Spleen (tissue), 11 donors: ENCODE measurements at regions not wholly inside any gene's neighbourhood (a gene's known extent, or its start where the extent isn't known, plus 50 kb on each side); places are given as distances from the start of the nearest gene placed in this dataset.

ENCODE experiments used
- DNase-seq: peaks from one replicate; pipeline ENCODE4 v3.0.0-alpha.2; 2020
- H3K27ac ChIP-seq, 8 donors: fragments of 200-600 bp; sonication (generic) in 7 of 8; 1 replicate in 4 of 8; 2 replicates in 4 of 8; pipeline versions ENCODE4 v1.5.0 to v1.8.0; 2016 to 2021; ENCODE audit warnings: inconsistent platforms in 4 of 8, mild to moderate bottlenecking in 4 of 8, moderate library complexity in 1 of 8
- H3K27me3 ChIP-seq, 7 donors: fragments of 200-600 bp; sonication (generic) in 6 of 7; replicated peaks in 1 of 7; 1 replicate in 4 of 7; 2 replicates in 3 of 7; pipeline versions ENCODE4 v1.5.0 to v1.8.0; 2016 to 2021; ENCODE audit warnings: inconsistent platforms in 3 of 7, mild to moderate bottlenecking in 1 of 7
- H3K36me3 ChIP-seq, 6 donors: fragments of 200-600 bp; sonication (generic) in 5 of 6; 1 replicate in 4 of 6; 2 replicates in 2 of 6; pipeline versions ENCODE4 v1.5.0 to v1.8.0; 2016 to 2021; ENCODE audit warnings: inconsistent platforms in 2 of 6
- H3K4me1 ChIP-seq, 6 donors: fragments of 200-600 bp; sonication (generic) in 5 of 6; 1 replicate in 3 of 6; 2 replicates in 3 of 6; pipeline versions ENCODE4 v1.5.0 to v1.8.0; 2016 to 2021; ENCODE audit warnings: inconsistent platforms in 3 of 6
- H3K4me3 ChIP-seq, 8 donors: fragments of 200-600 bp; sonication (generic) in 7 of 8; 1 replicate in 4 of 8; 2 replicates in 4 of 8; pipeline versions ENCODE4 v1.5.0 to v1.8.0; 2016 to 2021; ENCODE audit warnings: inconsistent platforms in 4 of 8, mild to moderate bottlenecking in 4 of 8, moderate library complexity in 2 of 8
- H3K9me3 ChIP-seq, 8 donors: fragments of 200-600 bp; sonication (generic) in 7 of 8; 1 replicate in 4 of 8; 2 replicates in 4 of 8; pipeline versions ENCODE4 v1.5.0 to v1.8.0; 2016 to 2021; ENCODE audit warnings: inconsistent platforms in 4 of 8
- CTCF ChIP-seq, 11 experiments: fragments of 200-600 bp in 7 of 11; fragments of 450-650 bp in 4 of 11; sonication (generic) in 4 of 11; IDR thresholded peaks in 8 of 11; conservative IDR thresholded peaks in 3 of 11; 1 replicate in 7 of 11; 2 replicates in 4 of 11; pipeline versions ENCODE4 v1.4.0 to v1.8.0; 2016 to 2021; ENCODE audit warnings: antibody characterized with exemption in 11 of 11, inconsistent platforms in 4 of 11, mild to moderate bottlenecking in 1 of 11
- POLR2A ChIP-seq, 3 donors: fragments of 450-650 bp; IDR thresholded peaks; one replicate each; pipeline ENCODE4 v1.5.1; 2017; ENCODE audit warnings: antibody characterized with exemption in 3 of 3, mild to moderate bottlenecking in 1 of 3
- POLR2AphosphoS5 ChIP-seq, 3 donors: sonication (generic); formaldehyde crosslinking; IDR thresholded peaks; one replicate each; pipeline ENCODE4 v1.5.1; 2017; ENCODE audit warnings: antibody characterized with exemption in 3 of 3
- WGBS, 5 donors: extraction: QIAGEN DNeasy Blood & Tissue Kit in 3 of 5; methylation state at CpG; one replicate each; pipeline versions ENCODE4 v1.1.5 to v1.1.7; 2013 to 2018; 5-methylcytosine and 5-hydroxymethylcytosine counted together
- intact Hi-C: fragments of 100-400 bp; cut with DNase I; formaldehyde crosslinking; loops from one replicate; pipeline ENCODE4 v1.15.0; 2023; ENCODE audit warnings: low total_unique reads
- donor health status: healthy with polysubstance abuse.
- donor health status: DM: no; HTN: no; CAD: no; lungs with moderate emphysema.
- donor health status: DM: no; HTN: no; CAD: no.
- donor health status: Bipolar disorder and iron deficiency.
- donor health status: healthy.
- donor health status: DM: no; HTN: no; CAD: no.
- donor health status: DM: yes; HTN: yes; CAD: no.

- Histone ChIP-seq H3K36me3 (no peaks in the 10 kb centered on the region), H3K4me3 (no peak overlapping the region), H3K9me3 (no peaks in the 10 kb centered on the region), H3K27ac (no peak overlapping the region), H3K27me3 (peaks cover 0 to 12% (median 0%) of the 10 kb centered on the region in 7 donors), H3K4me1 (no peaks in the 10 kb centered on the region)
- TF ChIP-seq POLR2A (IDR thresholded peaks at IDR 0.05) (no peak), POLR2AphosphoS5 (IDR thresholded peaks at IDR 0.05) (no peak), CTCF (IDR thresholded peaks at IDR 0.05 in 8 of 11, conservative IDR thresholded peaks at IDR 0.05 in 3 of 11) (no peak)
- 50 to 79% (median 69%) methylated on average over 6 of the region's 6 CpGs for WGBS, 5 donors
- no peak for DNase-seq
- intact Hi-C loops: no loop called here
These were observed 81.0 kb upstream of the ITPRID1 start for GRCh38 chr7:31432836-31433340.

DNA sequence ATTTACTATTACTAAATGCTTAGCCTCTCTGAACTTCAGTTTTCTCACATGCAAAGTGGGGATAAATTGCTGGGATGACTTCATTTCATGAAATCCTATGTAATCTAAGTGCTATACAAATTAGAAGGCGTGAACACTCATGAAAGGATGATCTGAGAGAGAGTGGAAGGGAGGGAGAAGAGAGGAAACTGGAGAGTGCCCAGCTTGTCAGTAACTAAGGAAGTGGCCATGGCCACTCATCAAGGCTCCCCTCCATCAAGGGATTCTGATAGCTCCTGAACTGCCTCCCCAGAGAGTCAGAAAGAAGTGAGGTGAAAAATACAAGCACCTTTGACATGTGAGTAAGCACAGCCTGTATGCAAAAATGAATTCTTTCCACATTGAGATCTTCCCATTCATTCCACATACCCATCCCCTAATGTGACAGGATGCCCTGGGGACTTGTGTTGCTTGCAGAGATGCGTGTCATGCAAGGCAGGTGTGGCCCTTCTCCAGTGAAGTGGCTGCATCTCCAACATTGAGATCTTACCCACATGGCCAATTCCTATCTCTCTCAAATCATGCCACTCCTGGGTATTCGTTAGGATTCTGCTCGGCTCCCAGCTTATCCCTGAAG is 76.5 kb upstream of the ITPRID1 start:
- TF ChIP-seq POLR2AphosphoS5 (IDR thresholded peaks at IDR 0.05) (no peak), CTCF (IDR thresholded peaks at IDR 0.05 in 8 of 11, conservative IDR thresholded peaks at IDR 0.05 in 3 of 11) (no peak), POLR2A (IDR thresholded peaks at IDR 0.05) (no peak)
- WGBS, 5 donors: 74 to 84% (median 78%) methylated on average over 4 of the region's 4 CpGs
- peaks cover 0 to 6% (median 0%) of the 10 kb centered on the region in 7 donors for H3K27me3 ChIP-seq
- no peaks in the 10 kb centered on the region for H3K36me3 ChIP-seq
- H3K4me3 ChIP-seq: no peak overlapping the region
- no peaks in the 10 kb centered on the region for H3K4me1 ChIP-seq
- no peak for DNase-seq
- intact Hi-C loops: no loop called here
- no peaks in the 10 kb centered on the region for H3K9me3 ChIP-seq
- H3K27ac ChIP-seq: no peak overlapping the region

GRCh38 chr7:31439165-31439564 is 74.7 kb upstream of the ITPRID1 start:
- intact Hi-C loops: no loop called here
- H3K36me3 ChIP-seq: no peaks in the 10 kb centered on the region
- peaks cover 0 to 4% (median 0%) of the 10 kb centered on the region in 7 donors for H3K27me3 ChIP-seq
- H3K9me3 ChIP-seq: no peaks in the 10 kb centered on the region
- no peak for TF ChIP-seq POLR2AphosphoS5 (IDR thresholded peaks at IDR 0.05)
- TF ChIP-seq CTCF (IDR thresholded peaks at IDR 0.05 in 8 of 11, conservative IDR thresholded peaks at IDR 0.05 in 3 of 11): no peak
- no peaks in the 10 kb centered on the region for H3K4me1 ChIP-seq
- no peak overlapping the region for H3K27ac ChIP-seq
- 50 to 74% (median 60%) methylated on average over 3 of the region's 3 CpGs for WGBS, 5 donors
- H3K4me3 ChIP-seq: no peak overlapping the region
- no peak for DNase-seq

- no peak for TF ChIP-seq POLR2A (IDR thresholded peaks at IDR 0.05)
- TF ChIP-seq POLR2AphosphoS5 (IDR thresholded peaks at IDR 0.05): no peak
- no peak for TF ChIP-seq CTCF (IDR thresholded peaks at IDR 0.05 in 8 of 11, conservative IDR thresholded peaks at IDR 0.05 in 3 of 11)
- H3K36me3 ChIP-seq: no peaks in the 10 kb centered on the region
- WGBS, 5 donors: 72 to 86% (median 77%) methylated on average over 3 of the region's 3 CpGs
- DNase-seq: no peak
- H3K4me1 ChIP-seq: no peaks in the 10 kb centered on the region
- no peaks in the 10 kb centered on the region for H3K27me3 ChIP-seq
- no peak overlapping the region for H3K4me3 ChIP-seq
- H3K27ac ChIP-seq: no peak overlapping the region
- H3K9me3 ChIP-seq: no peaks in the 10 kb centered on the region
- intact Hi-C loops: loop anchor here (5.0 kb wide), 1 partner anchor 292 kb away; no protein-coding TSS in a partner anchor
These were observed 73.4 kb upstream of the ITPRID1 start for GRCh38 chr7:31440511-31440910.
